Lung (tissue), 11 donors: ENCODE measurements at regions not wholly inside any gene's neighbourhood (a gene's known extent, or its start where the extent isn't known, plus 50 kb on each side); places are given as distances from the start of the nearest gene placed in this dataset.

Experiments
- ATAC-seq: fragments of 200-7000 bp; cut with Tn5 transposase; one replicate; pipeline ENCODE4 v1.9.1; 2020; ENCODE audit warnings: moderate number of reproducible peaks; ENCODE audit not compliant: insufficient read depth, low FRiP score
- DNase-seq, 3 donors: peaks; one replicate each; pipeline ENCODE4 v3.0.0-alpha.2; 2013 to 2017
- H3K27ac ChIP-seq, 2 donors: one replicate each; pipeline ENCODE4 v1.5.1; 2013; ENCODE audit warnings: mild to moderate bottlenecking in 2 of 2, moderate library complexity in 2 of 2, control low read depth in 1 of 2, inconsistent platforms in 1 of 2, low read depth in 1 of 2, low read length in 1 of 2
- H3K27me3 ChIP-seq, 3 donors: one replicate each; pipeline ENCODE4 v1.5.1; 2013; ENCODE audit warnings: low read length in 2 of 3; ENCODE audit not compliant: control insufficient read depth in 3 of 3, insufficient read depth in 3 of 3
- H3K36me3 ChIP-seq, 4 donors: one replicate each; pipeline ENCODE4 v1.5.1; 2013; ENCODE audit warnings: low read length in 4 of 4, mild to moderate bottlenecking in 1 of 4, moderate library complexity in 1 of 4; ENCODE audit not compliant: control insufficient read depth in 4 of 4, insufficient read depth in 4 of 4
- H3K4me1 ChIP-seq, 5 donors: one replicate each; pipeline ENCODE4 v1.5.1; 2013; ENCODE audit warnings: low read length in 5 of 5, mild to moderate bottlenecking in 2 of 5, moderate library complexity in 1 of 5; ENCODE audit not compliant: control insufficient read depth in 5 of 5, insufficient read depth in 5 of 5
- H3K4me3 ChIP-seq: one replicate; pipeline ENCODE4 v1.5.1; 2013; ENCODE audit warnings: mild to moderate bottlenecking, control low read depth, moderate library complexity
- H3K9ac ChIP-seq, 2 donors: one replicate each; pipeline ENCODE4 v1.5.1; 2013; ENCODE audit warnings: low read length in 2 of 2, control low read depth in 1 of 2; ENCODE audit not compliant: insufficient read depth in 1 of 2
- H3K9me3 ChIP-seq, 4 donors: one replicate each; pipeline ENCODE4 v1.5.1; 2013; ENCODE audit warnings: low read length in 3 of 4, mild to moderate bottlenecking in 1 of 4, moderate library complexity in 1 of 4; ENCODE audit not compliant: control insufficient read depth in 4 of 4, insufficient read depth in 3 of 4
- WGBS, 2 donors: extraction: QIAGEN DNeasy Blood & Tissue Kit; methylation state at CpG; one replicate each; pipeline ENCODE4 v1.1.7; 2013; 5-methylcytosine and 5-hydroxymethylcytosine counted together
- TF ChIP-seq, protein P1 (sequence below): IDR thresholded peaks from 2 replicates; pipeline ENCODE4 v1.5.1; 2012; ENCODE audit warnings: mild to moderate bottlenecking; ENCODE audit errors: control extremely low read depth, extremely low read depth
- donor health status: control.
- donor health status: control.
- donor health status: Bipolar disorder and iron deficiency.
- donor health status: healthy.
- donor health status: DM: yes; HTN: yes; CAD: no.

DNA sequence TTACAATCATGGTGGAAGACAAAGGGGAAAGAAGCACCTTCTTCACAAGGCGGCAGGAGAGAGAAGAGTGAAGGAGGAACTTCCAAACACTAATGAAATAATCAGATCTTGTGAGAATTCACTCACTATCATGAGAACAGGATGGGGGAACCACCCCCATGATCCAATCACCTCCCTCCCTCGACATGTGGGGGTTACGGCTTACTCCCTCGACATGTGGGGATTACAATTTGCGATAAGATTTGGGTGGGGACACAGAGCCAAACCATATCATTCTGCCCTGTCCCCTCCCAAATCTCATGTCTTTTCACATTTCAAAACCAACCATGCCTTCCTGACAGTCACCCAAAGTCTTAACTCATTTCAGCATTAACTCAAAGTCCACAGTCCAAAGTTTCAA is 88.7 kb upstream of the PGRMC2 start:
- no peak overlapping the region for H3K27ac ChIP-seq
- H3K36me3 ChIP-seq = no peaks in the 10 kb centered on the region
- no peak overlapping the region for H3K4me3 ChIP-seq
- TF ChIP-seq, protein P1, sequence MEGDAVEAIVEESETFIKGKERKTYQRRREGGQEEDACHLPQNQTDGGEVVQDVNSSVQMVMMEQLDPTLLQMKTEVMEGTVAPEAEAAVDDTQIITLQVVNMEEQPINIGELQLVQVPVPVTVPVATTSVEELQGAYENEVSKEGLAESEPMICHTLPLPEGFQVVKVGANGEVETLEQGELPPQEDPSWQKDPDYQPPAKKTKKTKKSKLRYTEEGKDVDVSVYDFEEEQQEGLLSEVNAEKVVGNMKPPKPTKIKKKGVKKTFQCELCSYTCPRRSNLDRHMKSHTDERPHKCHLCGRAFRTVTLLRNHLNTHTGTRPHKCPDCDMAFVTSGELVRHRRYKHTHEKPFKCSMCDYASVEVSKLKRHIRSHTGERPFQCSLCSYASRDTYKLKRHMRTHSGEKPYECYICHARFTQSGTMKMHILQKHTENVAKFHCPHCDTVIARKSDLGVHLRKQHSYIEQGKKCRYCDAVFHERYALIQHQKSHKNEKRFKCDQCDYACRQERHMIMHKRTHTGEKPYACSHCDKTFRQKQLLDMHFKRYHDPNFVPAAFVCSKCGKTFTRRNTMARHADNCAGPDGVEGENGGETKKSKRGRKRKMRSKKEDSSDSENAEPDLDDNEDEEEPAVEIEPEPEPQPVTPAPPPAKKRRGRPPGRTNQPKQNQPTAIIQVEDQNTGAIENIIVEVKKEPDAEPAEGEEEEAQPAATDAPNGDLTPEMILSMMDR = no peak
- H3K27me3 ChIP-seq = no peaks in the 10 kb centered on the region
- ATAC-seq (no peak), DNase-seq (no peak)
- peaks cover 0 to 8% (median 3%) of the 10 kb centered on the region in 4 donors for H3K9me3 ChIP-seq
- no peaks in the 10 kb centered on the region for H3K4me1 ChIP-seq
- H3K9ac ChIP-seq = no peak overlapping the region
- 97% methylated on average over 5 of the region's 5 CpGs for WGBS, 2 donors

DNA sequence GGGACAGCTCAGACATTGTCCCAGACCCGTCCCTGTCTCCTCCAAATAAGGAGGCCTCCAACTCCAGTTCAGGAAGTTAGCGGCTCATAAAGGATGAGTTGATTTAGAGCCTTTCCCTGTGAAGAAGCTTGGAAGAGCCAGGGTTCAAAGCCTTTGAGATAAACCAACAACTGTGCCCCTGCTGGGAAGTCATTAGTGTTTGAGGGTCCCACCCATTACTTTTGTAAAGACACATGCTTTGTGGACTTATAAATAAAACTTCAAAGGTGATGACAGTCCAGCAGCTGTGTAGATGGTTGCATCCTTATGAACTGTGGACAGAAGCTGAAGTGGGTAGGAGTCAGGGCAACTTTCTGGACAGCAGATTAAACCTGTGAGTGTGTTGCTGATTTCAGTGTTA is 86.0 kb upstream of the PGRMC2 start:
- H3K27me3 ChIP-seq = no peaks in the 10 kb centered on the region
- DNase-seq (no peak), ATAC-seq (no peak)
- H3K36me3 ChIP-seq = no peaks in the 10 kb centered on the region
- peaks cover 0 to 8% (median 3%) of the 10 kb centered on the region in 4 donors for H3K9me3 ChIP-seq
- WGBS, 2 donors = 81 to 89% methylated on average over 2 of the region's 2 CpGs
- no peak overlapping the region for H3K9ac ChIP-seq
- TF ChIP-seq, protein P1 = no peak
- H3K4me3 ChIP-seq = no peak overlapping the region
- H3K4me1 ChIP-seq = no peaks in the 10 kb centered on the region
- no peak overlapping the region for H3K27ac ChIP-seq

DNA sequence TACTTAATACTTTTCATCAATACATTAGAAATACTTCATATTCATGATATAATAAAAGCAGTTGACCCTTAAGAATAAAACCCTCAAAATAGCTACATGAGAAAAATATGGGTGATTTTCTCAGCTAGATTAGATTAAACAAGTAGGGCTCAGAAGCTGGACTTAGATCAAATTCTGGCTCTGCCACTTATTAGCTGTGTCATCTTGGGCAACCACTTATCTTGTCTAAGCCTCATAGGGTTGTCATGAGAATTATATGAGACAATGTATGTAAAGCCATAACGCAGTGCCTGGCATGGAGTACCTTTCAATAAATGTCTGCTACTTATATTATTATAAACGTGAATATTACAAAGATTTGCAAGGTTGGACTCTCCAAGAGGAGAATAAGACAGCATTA is 84.3 kb upstream of the PGRMC2 start:
- 90 to 97% methylated on average over 2 of the region's 2 CpGs for WGBS, 2 donors
- DNase-seq (no peak), ATAC-seq (no peak)
- Histone ChIP-seq H3K27ac (no peak overlapping the region), H3K27me3 (no peaks in the 10 kb centered on the region), H3K4me1 (no peaks in the 10 kb centered on the region), H3K9me3 (peaks cover 0 to 4% (median 1%) of the 10 kb centered on the region in 4 donors), H3K36me3 (no peaks in the 10 kb centered on the region), H3K4me3 (no peak overlapping the region), H3K9ac (no peak overlapping the region)
- TF ChIP-seq, protein P1 = no peak

DNA sequence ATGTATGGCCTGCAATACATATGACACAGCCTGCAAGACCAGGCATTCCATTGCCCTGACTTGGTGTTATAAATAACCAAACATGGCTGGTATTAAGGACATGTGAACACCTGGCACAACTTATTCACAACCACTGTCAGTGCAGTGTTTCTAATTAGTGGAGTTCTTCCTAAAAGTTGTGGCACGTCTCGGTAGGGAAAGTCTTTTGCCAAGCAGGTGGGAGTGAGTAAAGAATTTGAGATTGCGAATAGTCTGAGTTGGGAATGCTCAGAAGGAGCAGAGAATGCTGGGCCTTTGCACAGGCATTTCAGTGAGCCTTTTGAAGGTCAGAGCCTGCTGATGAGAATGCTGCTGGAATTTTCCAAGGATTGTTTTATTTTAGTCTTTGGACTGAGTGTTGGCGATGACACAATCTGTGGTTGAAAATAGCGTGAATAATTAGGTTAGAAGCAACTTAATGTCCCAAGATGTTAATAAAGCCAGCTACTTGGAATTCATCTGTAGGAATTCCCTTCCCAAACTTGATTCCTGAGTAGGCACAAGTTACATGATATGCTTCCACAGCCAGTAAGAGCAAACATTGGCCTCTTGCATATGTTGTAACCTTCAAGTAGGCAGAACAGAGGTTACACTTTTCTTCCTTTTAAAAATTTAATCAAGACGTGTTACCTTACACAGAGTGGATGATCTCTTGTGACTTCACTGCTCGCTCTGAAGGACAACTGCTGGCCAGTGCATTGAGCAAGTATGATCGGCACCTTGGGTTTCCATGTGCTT is 83.6 kb upstream of the PGRMC2 start:
- ATAC-seq = peak; percentile 62
- Histone ChIP-seq H3K9me3 (peaks cover 0 to under 1% (median 0%) of the 10 kb centered on the region in 4 donors), H3K36me3 (no peaks in the 10 kb centered on the region), H3K9ac (no peak overlapping the region), H3K4me3 (no peak overlapping the region), H3K27ac (peak overlapping the region in 1 of 2 donors; percentile 67), H3K4me1 (no peaks in the 10 kb centered on the region), H3K27me3 (no peaks in the 10 kb centered on the region)
- peak in 1 of 3 donors; percentile 30 for DNase-seq
- TF ChIP-seq, protein P1 = no peak
- 72 to 85% methylated on average over 8 of the region's 8 CpGs for WGBS, 2 donors
